ENCODE measurements at regions not wholly inside any gene's neighbourhood (a gene's known extent, or its start where the extent isn't known, plus 50 kb on each side); places are given as distances from the start of the nearest gene placed in this dataset.
"Not testable (repeated sequence)": the region's sequence is repeated elsewhere in the genome, so short reads cannot be mapped to it uniquely, and the experiment has no call there.

DNA sequence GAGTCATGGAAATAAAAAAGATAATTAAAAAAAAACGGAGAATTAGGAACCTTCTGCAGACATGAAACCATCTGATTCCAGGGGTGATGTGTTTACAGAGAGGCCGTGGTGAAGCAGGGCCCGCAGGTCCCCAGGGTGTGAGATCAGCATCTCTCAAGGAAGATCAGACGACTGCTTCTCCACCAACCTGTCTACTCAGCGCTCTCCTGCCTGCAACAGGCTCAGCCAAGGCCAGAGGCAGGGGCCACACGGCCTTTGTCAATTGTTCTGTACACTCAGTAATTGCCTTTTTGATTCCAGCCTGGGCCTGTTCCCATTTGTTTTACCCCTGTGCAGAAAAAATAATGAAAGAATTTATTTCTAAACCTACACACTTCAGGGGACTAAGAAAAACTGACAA is 124.6 kb downstream of the NXPE2 start:
- RAD21 ChIA-PET (ENCODE audit: low non-redundant PET in 1 of 2, low total read pairs in 2 of 2, uncharacterized antibody in 2 of 2, unreplicated experiment in 2 of 2): no interaction called here
- Histone ChIP-seq H3K9me3 (ENCODE audit: control insufficient read depth in 1 of 2, insufficient read depth in 1 of 2, low read depth in 1 of 2, low read length in 2 of 2) (no peaks in the 10 kb centered on the region), H3K9ac (ENCODE audit: low read length) (no peak overlapping the region), H3K9me2 (ENCODE audit: insufficient read depth) (no peaks in the 10 kb centered on the region), H4K20me1 (ENCODE audit: insufficient read depth) (no peaks in the 10 kb centered on the region; the same call in 1 of the 2 replicates), H3K27ac (ENCODE audit: low read depth, low read length) (no peak overlapping the region), H3K4me1 (ENCODE audit: control insufficient read depth in 1 of 2, insufficient read depth in 2 of 2, low read length in 2 of 2) (no peaks in the 10 kb centered on the region), H3K4me3 (replicated peaks in 1 of 2; ENCODE audit: low read depth in 1 of 2, low read length in 2 of 2) (no peak overlapping the region), H3K79me2 (ENCODE audit: insufficient read depth, low read length) (no peaks in the 10 kb centered on the region), H2AFZ (ENCODE audit: low read depth, low read length, poor library complexity, severe bottlenecking) (no peak overlapping the region), H3K27me3 (ENCODE audit: insufficient read depth, low read length) (no peaks in the 10 kb centered on the region), H3K36me3 (ENCODE audit: control insufficient read depth in 1 of 2, insufficient read depth in 2 of 2, low read length in 2 of 2) (no peaks in the 10 kb centered on the region), H3K4me2 (ENCODE audit: low read length) (no peak overlapping the region)
- BruUV-seq (replicated peaks): no TSS peak
- intact Hi-C loops (cut with micrococcal nuclease): no loop called here
- POLR2A ChIA-PET: no interaction called here
- TF ChIP-seq TCF7L2 (IDR thresholded peaks at IDR 0.05; ENCODE audit: borderline replicate concordance, extremely low read depth, insufficient read depth, insufficient read length): no peak
- TF ChIP-seq, protein P1, sequence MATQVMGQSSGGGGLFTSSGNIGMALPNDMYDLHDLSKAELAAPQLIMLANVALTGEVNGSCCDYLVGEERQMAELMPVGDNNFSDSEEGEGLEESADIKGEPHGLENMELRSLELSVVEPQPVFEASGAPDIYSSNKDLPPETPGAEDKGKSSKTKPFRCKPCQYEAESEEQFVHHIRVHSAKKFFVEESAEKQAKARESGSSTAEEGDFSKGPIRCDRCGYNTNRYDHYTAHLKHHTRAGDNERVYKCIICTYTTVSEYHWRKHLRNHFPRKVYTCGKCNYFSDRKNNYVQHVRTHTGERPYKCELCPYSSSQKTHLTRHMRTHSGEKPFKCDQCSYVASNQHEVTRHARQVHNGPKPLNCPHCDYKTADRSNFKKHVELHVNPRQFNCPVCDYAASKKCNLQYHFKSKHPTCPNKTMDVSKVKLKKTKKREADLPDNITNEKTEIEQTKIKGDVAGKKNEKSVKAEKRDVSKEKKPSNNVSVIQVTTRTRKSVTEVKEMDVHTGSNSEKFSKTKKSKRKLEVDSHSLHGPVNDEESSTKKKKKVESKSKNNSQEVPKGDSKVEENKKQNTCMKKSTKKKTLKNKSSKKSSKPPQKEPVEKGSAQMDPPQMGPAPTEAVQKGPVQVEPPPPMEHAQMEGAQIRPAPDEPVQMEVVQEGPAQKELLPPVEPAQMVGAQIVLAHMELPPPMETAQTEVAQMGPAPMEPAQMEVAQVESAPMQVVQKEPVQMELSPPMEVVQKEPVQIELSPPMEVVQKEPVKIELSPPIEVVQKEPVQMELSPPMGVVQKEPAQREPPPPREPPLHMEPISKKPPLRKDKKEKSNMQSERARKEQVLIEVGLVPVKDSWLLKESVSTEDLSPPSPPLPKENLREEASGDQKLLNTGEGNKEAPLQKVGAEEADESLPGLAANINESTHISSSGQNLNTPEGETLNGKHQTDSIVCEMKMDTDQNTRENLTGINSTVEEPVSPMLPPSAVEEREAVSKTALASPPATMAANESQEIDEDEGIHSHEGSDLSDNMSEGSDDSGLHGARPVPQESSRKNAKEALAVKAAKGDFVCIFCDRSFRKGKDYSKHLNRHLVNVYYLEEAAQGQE (IDR thresholded peaks at IDR 0.05; ENCODE audit: low read depth): no peak
- TF ChIP-seq POLR2A (IDR thresholded peaks at IDR 0.05; ENCODE audit: borderline replicate concordance, extremely low read depth, insufficient read depth, insufficient read length): no peak
- TF ChIP-seq EGR1 (IDR thresholded peaks at IDR 0.05; ENCODE audit: low read depth): no peak
- no peak for TF ChIP-seq SRF (IDR thresholded peaks at IDR 0.05; ENCODE audit: low read depth)
- TF ChIP-seq JUND (IDR thresholded peaks at IDR 0.05): no peak
- TF ChIP-seq SP1 (IDR thresholded peaks at IDR 0.05; ENCODE audit: low read depth): no peak
- TF ChIP-seq ZNF274 (IDR thresholded peaks at IDR 0.05; ENCODE audit: low read depth, low read length): no peak
- TF ChIP-seq SIN3A (IDR thresholded peaks at IDR 0.05; ENCODE audit: low read depth): no peak
- no peak for TF ChIP-seq CBX3 (IDR thresholded peaks at IDR 0.05; ENCODE audit: low read depth)
- TF ChIP-seq FOSL1 (IDR thresholded peaks at IDR 0.05; ENCODE audit: low read depth): no peak
- TF ChIP-seq CEBPB (IDR thresholded peaks at IDR 0.05; ENCODE audit: low read depth): no peak
- no peak for TF ChIP-seq POLR2AphosphoS5 (IDR thresholded peaks at IDR 0.05; ENCODE audit: low read depth, low read length)
- TF ChIP-seq EZH2phosphoT487 (IDR thresholded peaks at IDR 0.05; ENCODE audit: borderline replicate concordance): no peak
- TF ChIP-seq ELF1 (IDR thresholded peaks at IDR 0.05; ENCODE audit: borderline replicate concordance, low read depth): no peak
- no peak for TF ChIP-seq RAD21 (IDR thresholded peaks at IDR 0.05; ENCODE audit: low read depth)
- TF ChIP-seq, protein P2, sequence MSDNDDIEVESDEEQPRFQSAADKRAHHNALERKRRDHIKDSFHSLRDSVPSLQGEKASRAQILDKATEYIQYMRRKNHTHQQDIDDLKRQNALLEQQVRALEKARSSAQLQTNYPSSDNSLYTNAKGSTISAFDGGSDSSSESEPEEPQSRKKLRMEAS (IDR thresholded peaks at IDR 0.05): no peak
- TF ChIP-seq, protein P3, sequence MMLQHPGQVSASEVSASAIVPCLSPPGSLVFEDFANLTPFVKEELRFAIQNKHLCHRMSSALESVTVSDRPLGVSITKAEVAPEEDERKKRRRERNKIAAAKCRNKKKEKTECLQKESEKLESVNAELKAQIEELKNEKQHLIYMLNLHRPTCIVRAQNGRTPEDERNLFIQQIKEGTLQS (IDR thresholded peaks at IDR 0.05): no peak
- CTCF ChIA-PET: no interaction called here
- ATAC-seq: no peak
- no peak for DNase-seq (ENCODE audit: low read depth, low spot score)

GRCh38 chr11:114805431-114805830 is 127.1 kb downstream of the NXPE2 start:
- POLR2A ChIA-PET; ATAC-seq; H3K9me2 ChIP-seq (ENCODE audit: insufficient read depth); RAD21 ChIA-PET (ENCODE audit: low non-redundant PET in 1 of 2, low total read pairs in 2 of 2, uncharacterized antibody in 2 of 2, unreplicated experiment in 2 of 2); H3K9ac ChIP-seq (ENCODE audit: low read length); H3K27me3 ChIP-seq (ENCODE audit: insufficient read depth, low read length); H3K4me1 ChIP-seq (ENCODE audit: control insufficient read depth in 1 of 2, insufficient read depth in 2 of 2, low read length in 2 of 2); H3K36me3 ChIP-seq (ENCODE audit: control insufficient read depth in 1 of 2, insufficient read depth in 2 of 2, low read length in 2 of 2); H3K9me3 ChIP-seq (ENCODE audit: control insufficient read depth in 1 of 2, insufficient read depth in 1 of 2, low read depth in 1 of 2, low read length in 2 of 2); BruUV-seq (replicated peaks); DNase-seq (ENCODE audit: low read depth, low spot score); H3K27ac ChIP-seq (ENCODE audit: low read depth, low read length); H3K79me2 ChIP-seq (ENCODE audit: insufficient read depth, low read length); H3K4me2 ChIP-seq (ENCODE audit: low read length); H2AFZ ChIP-seq (ENCODE audit: low read depth, low read length, poor library complexity, severe bottlenecking); H3K4me3 ChIP-seq (replicated peaks in 1 of 2; ENCODE audit: low read depth in 1 of 2, low read length in 2 of 2); H4K20me1 ChIP-seq (ENCODE audit: insufficient read depth); intact Hi-C loops (cut with micrococcal nuclease); CTCF ChIA-PET: not testable (repeated sequence)

Data from HCT116 (cell line).